AG04449 (cell line): ENCODE measurements at regions not wholly inside any gene's neighbourhood (a gene's known extent, or its start where the extent isn't known, plus 50 kb on each side); places are given as distances from the start of the nearest gene placed in this dataset.

Experiments used
- CTCF ChIA-PET: fragments of 350-600 bp; formaldehyde crosslinking; extraction: SDS; loops from one replicate; lab custom pipeline; 2021; ENCODE audit warnings: antibody characterized with exemption; lab: Yijun Ruan, JAX
- POLR2A ChIA-PET: fragments of 400-600, 350-600 bp; formaldehyde crosslinking; extraction: SDS; loops from one replicate; lab custom pipeline; 2020; ENCODE audit warnings: antibody characterized with exemption, inconsistent platforms; lab: Yijun Ruan, JAX
- DNase-seq: peaks from one replicate; pipeline ENCODE4 v3.0.0-alpha.2; 2010; ENCODE audit warnings: low read depth, low spot score
- H3K4me3 ChIP-seq: 2 replicates; pipeline ENCODE4 v1.5.1; 2011; ENCODE audit warnings: low read depth, mild to moderate bottlenecking, control low read depth, low read length
- TF ChIP-seq, protein P1 (sequence below): IDR thresholded peaks from one replicate; pipeline ENCODE4 v1.5.1; 2011; ENCODE audit warnings: mild to moderate bottlenecking, moderate library complexity, low read length, control low read depth, inconsistent platforms; ENCODE audit not compliant: insufficient read depth; ENCODE audit errors: missing control alignments

DNA sequence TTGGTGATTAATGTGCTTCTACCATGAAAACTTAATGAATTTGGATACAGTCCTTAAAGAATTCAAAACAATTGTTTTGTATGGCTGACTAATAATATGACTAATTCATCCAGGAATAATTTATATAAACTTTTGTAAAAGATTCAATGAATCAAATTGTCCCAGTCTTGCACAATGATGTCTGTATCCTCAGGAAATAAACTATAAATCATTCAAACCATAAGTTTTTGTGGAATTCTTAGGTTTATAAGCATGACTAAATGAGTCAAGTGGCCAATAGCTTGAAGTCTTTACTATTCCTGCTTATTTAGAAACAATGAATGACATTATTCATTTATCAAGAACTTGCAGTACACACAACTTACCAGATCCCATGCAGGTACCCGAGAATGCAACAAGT, 935.0 kb upstream of the INTU start:
- no peak overlapping the region for H3K4me3 ChIP-seq
- ChIA-PET CTCF (no interaction called here), POLR2A (no interaction called here)
- TF ChIP-seq, protein P1, sequence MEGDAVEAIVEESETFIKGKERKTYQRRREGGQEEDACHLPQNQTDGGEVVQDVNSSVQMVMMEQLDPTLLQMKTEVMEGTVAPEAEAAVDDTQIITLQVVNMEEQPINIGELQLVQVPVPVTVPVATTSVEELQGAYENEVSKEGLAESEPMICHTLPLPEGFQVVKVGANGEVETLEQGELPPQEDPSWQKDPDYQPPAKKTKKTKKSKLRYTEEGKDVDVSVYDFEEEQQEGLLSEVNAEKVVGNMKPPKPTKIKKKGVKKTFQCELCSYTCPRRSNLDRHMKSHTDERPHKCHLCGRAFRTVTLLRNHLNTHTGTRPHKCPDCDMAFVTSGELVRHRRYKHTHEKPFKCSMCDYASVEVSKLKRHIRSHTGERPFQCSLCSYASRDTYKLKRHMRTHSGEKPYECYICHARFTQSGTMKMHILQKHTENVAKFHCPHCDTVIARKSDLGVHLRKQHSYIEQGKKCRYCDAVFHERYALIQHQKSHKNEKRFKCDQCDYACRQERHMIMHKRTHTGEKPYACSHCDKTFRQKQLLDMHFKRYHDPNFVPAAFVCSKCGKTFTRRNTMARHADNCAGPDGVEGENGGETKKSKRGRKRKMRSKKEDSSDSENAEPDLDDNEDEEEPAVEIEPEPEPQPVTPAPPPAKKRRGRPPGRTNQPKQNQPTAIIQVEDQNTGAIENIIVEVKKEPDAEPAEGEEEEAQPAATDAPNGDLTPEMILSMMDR = no peak
- DNase-seq = peak; percentile 7

DNA sequence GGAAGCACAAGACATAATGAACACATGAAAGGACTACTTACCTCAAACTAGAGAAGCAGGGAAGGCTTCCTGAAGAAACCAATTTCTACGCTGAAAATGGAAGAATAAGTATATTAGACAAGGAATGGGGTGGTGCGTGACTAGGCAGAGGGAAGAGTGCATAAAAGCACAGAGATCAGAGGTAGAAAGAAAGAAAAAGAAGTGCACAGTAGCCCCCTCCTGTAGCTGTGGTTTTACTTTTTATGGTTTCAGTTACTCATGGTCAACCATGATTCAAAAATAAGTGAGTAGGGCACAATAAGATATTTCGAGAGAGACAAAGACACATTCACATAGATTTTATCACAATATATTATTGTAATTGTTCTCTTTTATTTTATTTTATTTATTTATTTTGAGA, 934.5 kb upstream of the INTU start:
- DNase-seq = no peak
- TF ChIP-seq, protein P1 = no peak
- POLR2A ChIA-PET = no interaction called here
- H3K4me3 ChIP-seq = no peak overlapping the region
- CTCF ChIA-PET = no interaction called here

DNA sequence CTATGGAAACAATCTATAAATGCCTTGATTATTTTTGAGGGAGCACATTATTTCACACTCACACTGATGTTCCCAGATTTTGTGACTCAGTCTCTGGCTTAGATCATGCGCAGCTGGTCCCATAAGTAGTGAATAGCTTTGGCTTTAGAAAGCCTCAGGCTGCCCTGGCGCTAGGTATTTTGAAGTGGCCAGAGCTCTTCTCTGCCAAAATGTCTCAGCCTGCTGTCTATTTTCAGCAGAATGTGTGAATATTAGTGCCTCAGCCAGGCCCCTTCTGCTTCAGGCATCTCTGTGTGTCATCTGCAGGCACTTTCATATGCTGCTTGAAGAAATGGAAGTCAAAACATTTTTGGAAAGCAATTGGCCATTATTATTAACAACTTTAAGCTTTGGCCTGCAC, 931.0 kb upstream of the INTU start:
- TF ChIP-seq, protein P1 = no peak
- CTCF ChIA-PET = interaction anchor here (0.9 kb wide), 1 partner anchor 9 kb away, joined by 3 read pairs; no protein-coding TSS in a partner anchor
- H3K4me3 ChIP-seq = no peak overlapping the region
- DNase-seq = peak; percentile 38
- POLR2A ChIA-PET = interaction anchor here (0.5 kb wide), 1 partner anchor 597 kb away, joined by 4 read pairs; no protein-coding TSS in a partner anchor

DNA sequence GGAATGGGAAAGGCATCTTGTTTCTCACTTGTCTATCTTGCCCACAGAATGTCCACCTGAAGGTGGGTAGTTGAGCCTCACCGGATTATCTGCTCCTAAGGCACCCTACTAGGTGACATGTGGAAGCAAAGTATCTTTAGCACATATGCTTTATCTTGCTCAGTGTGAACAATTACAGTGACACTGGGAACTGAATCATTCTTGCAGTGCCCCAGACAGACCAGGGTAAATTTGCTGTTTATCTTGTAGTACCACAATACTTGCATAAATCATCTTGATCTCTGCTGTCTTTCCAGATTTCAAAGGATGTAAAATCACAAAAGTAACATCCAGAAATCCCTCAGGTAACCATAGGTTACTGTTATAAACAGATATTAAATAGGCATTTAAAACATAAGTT, 930.0 kb upstream of the INTU start:
- TF ChIP-seq, protein P1 = no peak
- DNase-seq = no peak
- ChIA-PET POLR2A (no interaction called here), CTCF (no interaction called here)
- no peak overlapping the region for H3K4me3 ChIP-seq

DNA sequence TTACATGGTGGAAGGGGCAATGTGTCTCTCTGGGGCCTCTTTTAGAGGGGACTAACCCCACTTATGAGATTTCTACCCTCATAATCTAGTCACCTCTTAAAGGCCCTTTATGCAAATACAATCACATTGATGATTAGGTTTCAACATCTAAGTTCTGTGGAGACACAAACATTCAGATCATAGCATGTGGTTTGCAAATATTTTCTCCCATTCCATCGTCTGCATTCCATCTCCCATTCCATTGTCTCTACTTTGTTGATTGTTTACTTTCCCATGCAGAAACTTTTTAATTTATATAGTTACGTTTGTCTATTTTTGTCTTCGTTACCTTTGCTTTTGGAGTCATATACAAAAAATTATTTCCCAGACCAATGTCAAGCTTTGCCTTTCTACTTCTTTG, 927.5 kb upstream of the INTU start:
- ChIA-PET POLR2A (no interaction called here), CTCF (no interaction called here)
- TF ChIP-seq, protein P1 = no peak
- no peak for DNase-seq
- H3K4me3 ChIP-seq = no peak overlapping the region

DNA sequence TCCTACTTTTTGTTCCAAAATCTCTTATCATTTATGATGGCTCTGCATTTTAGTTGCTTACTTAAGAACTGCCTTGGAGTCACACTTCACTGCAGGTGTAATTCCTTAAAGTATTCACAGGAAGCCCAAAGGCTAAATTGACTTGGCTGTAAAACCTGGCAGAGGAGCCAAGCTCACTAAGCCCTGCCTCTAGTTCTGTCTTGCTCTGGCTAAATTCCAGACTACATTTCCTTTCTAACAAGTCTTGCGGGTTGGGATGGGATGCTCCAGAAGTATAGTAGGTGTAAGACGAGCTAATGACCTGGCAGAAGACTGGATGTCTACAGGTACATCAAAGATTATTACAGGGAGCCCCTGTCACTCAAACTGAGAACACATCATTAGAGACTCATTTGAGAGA, 924.0 kb upstream of the INTU start:
- CTCF ChIA-PET = no interaction called here

More for the DNA sequence above, 924.0 kb upstream of the INTU start:
- POLR2A ChIA-PET = no interaction called here
- TF ChIP-seq, protein P1 = no peak
- no peak overlapping the region for H3K4me3 ChIP-seq
- DNase-seq = no peak
